RWPE1 (cell line): ENCODE measurements at regions not wholly inside any gene's neighbourhood (a gene's known extent, or its start where the extent isn't known, plus 50 kb on each side); places are given as distances from the start of the nearest gene placed in this dataset.

ENCODE experiments used
- CTCF ChIA-PET: fragments of 350-600 bp; sonication (Branson Sonifier 250); formaldehyde crosslinking; extraction: SDS; loops from one replicate; lab custom pipeline; 2021; lab: Yijun Ruan, JAX
- POLR2A ChIA-PET: fragments of 400-600 bp; formaldehyde crosslinking; extraction: SDS; loops from one replicate; lab custom pipeline; 2020; ENCODE audit warnings: antibody characterized with exemption; ENCODE audit not compliant: low non-redundant PET; lab: Yijun Ruan, JAX
- DNase-seq: peaks from one replicate; pipeline ENCODE4 v3.0.0; 2012; ENCODE audit warnings: low spot score
- H3K27ac ChIP-seq: fragments of 450-650 bp; 2 replicates; pipeline ENCODE4 v1.5.1; 2017
- TF ChIP-seq, protein P1 (sequence below): fragments of 450-650 bp; conservative IDR thresholded peaks from 2 replicates; pipeline ENCODE4 v1.5.1; 2017; ENCODE audit warnings: low read depth, mild to moderate bottlenecking

DNA sequence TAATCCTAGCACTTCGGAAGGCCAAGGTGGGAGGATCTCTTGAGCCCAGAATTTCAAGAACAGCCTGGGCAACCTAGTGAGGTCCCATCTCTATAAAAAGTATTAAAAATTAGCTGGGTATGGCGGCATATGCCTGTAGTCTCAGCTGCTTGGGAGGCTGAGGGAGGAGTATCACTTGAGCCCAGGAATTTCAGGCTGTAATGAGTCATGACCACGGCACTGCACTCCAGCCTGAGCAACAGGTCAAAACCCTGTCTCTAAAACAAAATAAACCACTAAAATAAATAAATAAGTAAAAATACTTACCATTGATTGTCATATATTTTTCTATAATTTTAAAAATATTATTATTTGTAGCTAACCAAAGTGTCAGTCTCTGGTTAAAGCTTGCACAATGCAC lies 315.6 kb upstream of the SMIM31 start:
- TF ChIP-seq, protein P1, sequence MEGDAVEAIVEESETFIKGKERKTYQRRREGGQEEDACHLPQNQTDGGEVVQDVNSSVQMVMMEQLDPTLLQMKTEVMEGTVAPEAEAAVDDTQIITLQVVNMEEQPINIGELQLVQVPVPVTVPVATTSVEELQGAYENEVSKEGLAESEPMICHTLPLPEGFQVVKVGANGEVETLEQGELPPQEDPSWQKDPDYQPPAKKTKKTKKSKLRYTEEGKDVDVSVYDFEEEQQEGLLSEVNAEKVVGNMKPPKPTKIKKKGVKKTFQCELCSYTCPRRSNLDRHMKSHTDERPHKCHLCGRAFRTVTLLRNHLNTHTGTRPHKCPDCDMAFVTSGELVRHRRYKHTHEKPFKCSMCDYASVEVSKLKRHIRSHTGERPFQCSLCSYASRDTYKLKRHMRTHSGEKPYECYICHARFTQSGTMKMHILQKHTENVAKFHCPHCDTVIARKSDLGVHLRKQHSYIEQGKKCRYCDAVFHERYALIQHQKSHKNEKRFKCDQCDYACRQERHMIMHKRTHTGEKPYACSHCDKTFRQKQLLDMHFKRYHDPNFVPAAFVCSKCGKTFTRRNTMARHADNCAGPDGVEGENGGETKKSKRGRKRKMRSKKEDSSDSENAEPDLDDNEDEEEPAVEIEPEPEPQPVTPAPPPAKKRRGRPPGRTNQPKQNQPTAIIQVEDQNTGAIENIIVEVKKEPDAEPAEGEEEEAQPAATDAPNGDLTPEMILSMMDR, result no peak
- no peak for DNase-seq
- no peak overlapping the region for H3K27ac ChIP-seq
- CTCF ChIA-PET, result no interaction called here
- POLR2A ChIA-PET, result no interaction called here

DNA sequence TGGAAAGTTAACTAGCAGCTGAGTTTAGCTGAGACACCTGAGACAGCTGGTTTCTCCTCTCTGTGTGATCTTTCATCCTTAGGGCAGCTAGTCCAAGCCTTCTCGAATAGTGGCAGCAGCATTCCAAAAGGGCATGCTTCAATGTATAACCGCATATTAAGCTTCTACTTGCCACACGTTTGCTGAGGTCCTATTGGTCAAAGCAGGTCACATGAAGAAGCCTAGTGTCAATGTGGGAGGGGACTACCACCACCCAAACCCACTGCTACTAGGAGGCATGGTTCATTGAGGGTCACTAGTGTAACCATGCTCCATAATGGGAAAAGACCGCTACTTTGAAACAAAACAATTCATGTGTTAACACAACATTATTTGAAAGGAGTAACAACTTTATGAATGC lies 314.9 kb upstream of the SMIM31 start:
- TF ChIP-seq, protein P1, result no peak
- ChIA-PET POLR2A (no interaction called here), CTCF (interaction anchor here (0.6 to 0.7 kb wide), 2 partner anchors 76 to 330 kb away, joined by 3 read pairs; no protein-coding TSS in a partner anchor)
- no peak for DNase-seq
- no peak overlapping the region for H3K27ac ChIP-seq

DNA sequence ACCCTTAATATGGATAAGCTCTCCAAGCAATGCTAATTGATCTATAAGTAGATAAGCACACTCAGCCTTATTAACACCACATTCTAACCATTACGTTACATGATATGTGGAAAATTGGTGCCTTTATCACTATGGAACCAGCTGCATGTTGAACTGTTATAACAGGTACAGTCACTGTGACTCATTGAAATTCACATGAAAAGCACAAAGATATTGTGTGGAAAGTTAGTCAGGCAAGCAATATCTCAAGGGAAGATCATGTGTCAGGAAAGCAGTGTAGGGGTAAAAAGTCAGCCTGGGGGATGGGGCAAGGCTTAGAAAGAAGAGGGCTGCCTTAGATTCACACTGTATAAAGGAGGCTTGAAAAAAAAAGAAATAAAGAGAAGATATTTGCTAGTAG lies 313.7 kb upstream of the SMIM31 start:
- no peak overlapping the region for H3K27ac ChIP-seq
- peak; percentile 64 for DNase-seq
- TF ChIP-seq, protein P1, result no peak
- ChIA-PET POLR2A (no interaction called here), CTCF (no interaction called here)

DNA sequence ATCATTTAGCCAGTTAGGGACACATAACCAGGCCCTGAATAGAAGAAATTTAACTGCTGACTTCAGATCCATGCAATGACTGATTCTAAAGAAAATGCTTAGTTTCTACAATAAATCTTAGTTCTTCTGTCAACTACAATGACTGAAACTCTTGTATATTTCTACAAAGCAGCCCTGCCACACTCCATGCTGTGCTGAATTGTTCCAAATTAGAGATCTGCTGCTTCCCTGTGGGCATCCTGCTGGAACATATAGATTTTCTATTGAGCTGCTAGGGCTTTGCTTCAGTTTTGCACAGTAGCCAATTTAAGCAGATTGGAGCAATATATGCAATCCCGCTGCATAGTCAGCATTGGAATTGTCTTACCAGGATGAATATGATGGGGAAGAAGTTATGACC lies 312.8 kb upstream of the SMIM31 start:
- no peak overlapping the region for H3K27ac ChIP-seq
- POLR2A ChIA-PET, result no interaction called here

DNA sequence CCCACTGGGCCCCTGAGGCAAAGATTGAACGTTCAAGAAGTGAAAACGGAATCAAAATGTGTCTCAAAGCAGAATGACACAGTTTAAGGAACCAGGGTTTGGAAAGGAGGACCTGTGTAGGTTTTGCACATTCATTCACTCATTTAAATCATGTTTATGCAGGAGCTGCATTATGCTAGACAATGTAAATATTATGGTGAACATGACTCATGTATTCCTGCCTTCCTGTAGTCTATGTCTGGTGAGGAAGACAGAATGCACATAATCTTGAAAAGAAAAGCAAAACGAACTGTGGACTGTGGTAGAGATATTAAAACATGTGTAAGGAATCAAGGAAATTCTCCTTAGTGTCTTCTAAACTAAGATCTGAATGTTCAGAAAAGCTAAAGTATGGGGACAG lies 311.8 kb upstream of the SMIM31 start:
- TF ChIP-seq, protein P1, result no peak
- DNase-seq, result peak; percentile 14
- POLR2A ChIA-PET, result no interaction called here
- H3K27ac ChIP-seq, result no peak overlapping the region
- CTCF ChIA-PET, result no interaction called here

More for the DNA sequence above, 312.8 kb upstream of the SMIM31 start:
- CTCF ChIA-PET, result no interaction called here
- TF ChIP-seq, protein P1, result no peak
- DNase-seq, result no peak

DNA sequence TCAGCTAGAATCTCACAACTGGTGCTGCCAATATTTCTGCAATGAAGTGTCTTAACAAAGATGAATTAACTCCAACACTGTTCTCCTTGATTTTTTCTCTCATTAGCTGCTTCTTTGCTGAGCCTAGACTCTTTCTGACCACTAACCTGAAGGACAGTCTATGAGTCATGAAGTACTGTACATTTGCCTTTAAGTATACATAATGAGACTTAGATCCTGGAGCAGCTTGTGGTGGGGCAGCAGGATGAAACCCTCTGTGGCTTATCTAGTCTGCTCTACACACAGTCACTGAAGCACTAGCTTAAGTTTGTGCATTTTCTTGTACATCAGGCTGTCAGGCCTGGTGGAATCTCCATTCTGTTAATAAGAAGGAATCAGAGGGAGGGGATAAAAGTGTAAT lies 307.4 kb upstream of the SMIM31 start:
- no peak overlapping the region for H3K27ac ChIP-seq
- TF ChIP-seq, protein P1, result no peak
- ChIA-PET POLR2A (interaction anchor here (0.6 kb wide), 1 partner anchor 60 kb away, joined by 4 read pairs; no protein-coding TSS in a partner anchor), CTCF (interaction anchor here (0.6 kb wide), 1 partner anchor 323 kb away, joined by 3 read pairs; no protein-coding TSS in a partner anchor)
- peak; percentile 25 for DNase-seq

DNA sequence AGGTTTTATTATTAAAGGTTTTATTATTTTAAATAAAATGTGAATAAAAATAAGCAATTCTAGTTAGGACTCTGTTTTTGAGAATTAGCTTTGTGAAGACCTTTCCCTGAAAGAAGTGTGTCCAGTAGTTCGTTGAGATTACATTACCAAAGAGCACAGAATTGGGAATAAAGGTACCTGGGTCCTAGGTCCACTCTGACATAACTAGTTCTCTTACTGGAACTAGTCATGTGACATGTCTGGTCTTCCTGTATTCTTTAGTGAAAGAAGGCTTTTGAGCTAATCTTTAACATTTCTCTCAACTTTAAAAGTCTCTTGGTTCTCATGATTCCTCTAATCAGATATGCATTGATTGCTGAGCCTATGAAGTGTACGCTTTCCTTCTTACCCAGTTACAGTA lies 292.0 kb upstream of the SMIM31 start:
- no peak for DNase-seq
- no peak overlapping the region for H3K27ac ChIP-seq
- ChIA-PET CTCF (no interaction called here), POLR2A (no interaction called here)
- TF ChIP-seq, protein P1, result no peak
